ENCODE measurements at regions not wholly inside any gene's neighbourhood (a gene's known extent, or its start where the extent isn't known, plus 50 kb on each side); places are given as distances from the start of the nearest gene placed in this dataset.

- no peak for DNase-seq (ENCODE audit: low read depth)
Observed at GRCh38 chr13:68292601-68293000, 1062.5 kb upstream of the PCDH9 start.

- no peak for DNase-seq (ENCODE audit: low read depth)
Observed at GRCh38 chr13:68291595-68291994, 1061.5 kb upstream of the PCDH9 start.

GRCh38 chr13:68275758-68276157 is 1045.6 kb upstream of the PCDH9 start:
- DNase-seq (ENCODE audit: low read depth): no peak

GRCh38 chr13:68272652-68273051 is 1042.5 kb upstream of the PCDH9 start:
- DNase-seq (ENCODE audit: low read depth): no peak

- DNase-seq (ENCODE audit: low read depth): no peak
Observed at GRCh38 chr13:68264692-68265091, 1034.6 kb upstream of the PCDH9 start.

- DNase-seq (ENCODE audit: low read depth): no peak
Observed at GRCh38 chr13:68261105-68261504, 1031.0 kb upstream of the PCDH9 start.

- DNase-seq (ENCODE audit: low read depth): no peak
Observed at GRCh38 chr13:68257111-68257842, 1027.1 kb upstream of the PCDH9 start.

- DNase-seq (ENCODE audit: low read depth): no peak
Observed at GRCh38 chr13:68254151-68254550, 1024.0 kb upstream of the PCDH9 start.

- DNase-seq (ENCODE audit: low read depth): no peak
Observed at GRCh38 chr13:68234274-68234673, 1004.1 kb upstream of the PCDH9 start.

GRCh38 chr13:68232351-68233130 is 1002.4 kb upstream of the PCDH9 start:
- DNase-seq (ENCODE audit: low read depth): peak; percentile 10

- DNase-seq (ENCODE audit: low read depth): no peak
Observed at GRCh38 chr13:68214691-68215415, 984.7 kb upstream of the PCDH9 start.

GRCh38 chr13:68199271-68199670 is 969.1 kb upstream of the PCDH9 start:
- no peak for DNase-seq (ENCODE audit: low read depth)

GRCh38 chr13:68190818-68191217 is 960.7 kb upstream of the PCDH9 start:
- no peak for DNase-seq (ENCODE audit: low read depth)

- DNase-seq (ENCODE audit: low read depth): no peak
Observed at GRCh38 chr13:68185444-68186141, 955.5 kb upstream of the PCDH9 start.

- peak; percentile 33 for DNase-seq (ENCODE audit: low read depth)
Observed at GRCh38 chr13:68176475-68176874, 946.3 kb upstream of the PCDH9 start.

GRCh38 chr13:68174893-68175292 is 944.8 kb upstream of the PCDH9 start:
- no peak for DNase-seq (ENCODE audit: low read depth)

GRCh38 chr13:68173111-68173510 is 943.0 kb upstream of the PCDH9 start:
- DNase-seq (ENCODE audit: low read depth): no peak

GRCh38 chr13:68170961-68171360 is 940.8 kb upstream of the PCDH9 start:
- DNase-seq (ENCODE audit: low read depth): no peak

- DNase-seq (ENCODE audit: low read depth): no peak
Observed at GRCh38 chr13:68168448-68168847, 938.3 kb upstream of the PCDH9 start.

GRCh38 chr13:68160466-68160865 is 930.3 kb upstream of the PCDH9 start:
- no peak for DNase-seq (ENCODE audit: low read depth)

GRCh38 chr13:68152414-68152813 is 922.3 kb upstream of the PCDH9 start:
- DNase-seq (ENCODE audit: low read depth): no peak

GRCh38 chr13:68145852-68146251 is 915.7 kb upstream of the PCDH9 start:
- no peak for DNase-seq (ENCODE audit: low read depth)

All from HS-5 (cell line).